HCT116 (cell line): ENCODE measurements at regions not wholly inside any gene's neighbourhood (a gene's known extent, or its start where the extent isn't known, plus 50 kb on each side); places are given as distances from the start of the nearest gene placed in this dataset.

ENCODE experiments used
- EGR1 ChIP-seq: IDR thresholded peaks from 2 replicates; pipeline ENCODE4 v1.6.1; 2012; ENCODE audit warnings: low read depth
- ELF1 ChIP-seq: IDR thresholded peaks from 2 replicates; pipeline ENCODE4 v1.6.1; 2012; ENCODE audit warnings: low read depth, borderline replicate concordance
- EZH2 ChIP-seq: fragments of 200-600 bp; sonication (generic); IDR thresholded peaks from 2 replicates; pipeline ENCODE4 v1.6.1; 2017; ENCODE audit warnings: antibody characterized with exemption, mixed run types
- EZH2phosphoT487 ChIP-seq: fragments of 200-600 bp; IDR thresholded peaks from 2 replicates; pipeline ENCODE4 v1.6.1; 2018; ENCODE audit warnings: antibody characterized with exemption, borderline replicate concordance
- POLR2A ChIP-seq: IDR thresholded peaks from 2 replicates; pipeline ENCODE4 v1.7.0; 2011; ENCODE audit warnings: borderline replicate concordance; ENCODE audit not compliant: insufficient read depth, insufficient read length; ENCODE audit errors: extremely low read depth
- POLR2AphosphoS5 ChIP-seq: IDR thresholded peaks from 2 replicates; pipeline ENCODE4 v1.6.1; 2011; ENCODE audit warnings: mild to moderate bottlenecking, low read depth, low read length, moderate library complexity
- REST ChIP-seq: IDR thresholded peaks from 2 replicates; pipeline ENCODE4 v1.6.1; 2012; ENCODE audit warnings: low read depth
- TCF7L2 ChIP-seq: IDR thresholded peaks from 2 replicates; pipeline ENCODE4 v1.7.0; 2011; ENCODE audit warnings: borderline replicate concordance, inconsistent platforms; ENCODE audit not compliant: insufficient read depth, insufficient read length; ENCODE audit errors: extremely low read depth
- YY1 ChIP-seq: IDR thresholded peaks from 2 replicates; pipeline ENCODE4 v1.6.1; 2011; ENCODE audit warnings: low read length, low read depth, moderate library complexity, mild to moderate bottlenecking; ENCODE audit not compliant: insufficient replicate concordance; ENCODE audit errors: extremely low read depth
- ZFX ChIP-seq: fragments of 450-650 bp; IDR thresholded peaks from 2 replicates; pipeline ENCODE4 v1.6.1; 2017
- ZNF274 ChIP-seq: fragments of 200-500 bp; sonication (Bioruptor generic); IDR thresholded peaks from 2 replicates; pipeline ENCODE4 v1.6.1; 2014; ENCODE audit warnings: mild to moderate bottlenecking, low read depth, low read length, inconsistent platforms
- TF ChIP-seq, protein P1 (sequence below): IDR thresholded peaks from 2 replicates; pipeline ENCODE4 v1.6.1; 2012
- TF ChIP-seq, protein P2 (sequence below), 3 experiments: fragments of 200-600 bp in 1 of 3; sonication (generic) in 1 of 3; IDR thresholded peaks in 2 of 3; conservative IDR thresholded peaks in 1 of 3; 2 replicates each; pipeline ENCODE4 v1.5.1; 2012 to 2017; ENCODE audit warnings: low read depth in 2 of 3, low read length in 2 of 3, antibody characterized with exemption in 1 of 3, borderline replicate concordance in 1 of 3, control low read depth in 1 of 3, mild to moderate bottlenecking in 1 of 3, mixed read lengths in 1 of 3, mixed run types in 1 of 3, moderate library complexity in 1 of 3; ENCODE audit not compliant: insufficient read depth in 1 of 3

- TF ChIP-seq ELF1 (no peak), POLR2A (no peak), EZH2 (no peak), POLR2AphosphoS5 (no peak), EGR1 (no peak), REST (no peak), YY1 (no peak), EZH2phosphoT487 (no peak), ZFX (no peak), ZNF274 (no peak), TCF7L2 (no peak)
- TF ChIP-seq, protein P1, sequence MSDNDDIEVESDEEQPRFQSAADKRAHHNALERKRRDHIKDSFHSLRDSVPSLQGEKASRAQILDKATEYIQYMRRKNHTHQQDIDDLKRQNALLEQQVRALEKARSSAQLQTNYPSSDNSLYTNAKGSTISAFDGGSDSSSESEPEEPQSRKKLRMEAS: no peak
- TF ChIP-seq, protein P2, sequence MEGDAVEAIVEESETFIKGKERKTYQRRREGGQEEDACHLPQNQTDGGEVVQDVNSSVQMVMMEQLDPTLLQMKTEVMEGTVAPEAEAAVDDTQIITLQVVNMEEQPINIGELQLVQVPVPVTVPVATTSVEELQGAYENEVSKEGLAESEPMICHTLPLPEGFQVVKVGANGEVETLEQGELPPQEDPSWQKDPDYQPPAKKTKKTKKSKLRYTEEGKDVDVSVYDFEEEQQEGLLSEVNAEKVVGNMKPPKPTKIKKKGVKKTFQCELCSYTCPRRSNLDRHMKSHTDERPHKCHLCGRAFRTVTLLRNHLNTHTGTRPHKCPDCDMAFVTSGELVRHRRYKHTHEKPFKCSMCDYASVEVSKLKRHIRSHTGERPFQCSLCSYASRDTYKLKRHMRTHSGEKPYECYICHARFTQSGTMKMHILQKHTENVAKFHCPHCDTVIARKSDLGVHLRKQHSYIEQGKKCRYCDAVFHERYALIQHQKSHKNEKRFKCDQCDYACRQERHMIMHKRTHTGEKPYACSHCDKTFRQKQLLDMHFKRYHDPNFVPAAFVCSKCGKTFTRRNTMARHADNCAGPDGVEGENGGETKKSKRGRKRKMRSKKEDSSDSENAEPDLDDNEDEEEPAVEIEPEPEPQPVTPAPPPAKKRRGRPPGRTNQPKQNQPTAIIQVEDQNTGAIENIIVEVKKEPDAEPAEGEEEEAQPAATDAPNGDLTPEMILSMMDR (IDR thresholded peaks at IDR 0.05 in 2 of 3, conservative IDR thresholded peaks at IDR 0.05 in 1 of 3; ENCODE audit: borderline replicate concordance in 1 of 3, insufficient read depth in 1 of 3, low read depth in 2 of 3, low read length in 2 of 3): no peak
These were observed 161.0 kb downstream of the SEC14L1 start for GRCh38 chr17:77301694-77302266.
